H1 (cell line): ENCODE measurements at regions not wholly inside any gene's neighbourhood (a gene's known extent, or its start where the extent isn't known, plus 50 kb on each side); places are given as distances from the start of the nearest gene placed in this dataset.
"Not testable (repeated sequence)": the region's sequence is repeated elsewhere in the genome, so short reads cannot be mapped to it uniquely, and the experiment has no call there.

Experiments
- CTCF ChIA-PET: fragments of 300-600 bp; sonication (Branson Sonifier 250); formaldehyde crosslinking; loops from one replicate; lab custom pipeline; 2021; ENCODE audit not compliant: partially characterized antibody; lab: Charles Lee
- POLR2A ChIA-PET: fragments of 300-600 bp; sonication (Branson Sonifier 250); formaldehyde crosslinking; loops from one replicate; lab custom pipeline; 2021; ENCODE audit warnings: inconsistent platforms; ENCODE audit not compliant: partially characterized antibody; lab: Charles Lee
- DNase-seq, 2 experiments: peaks; one replicate each; pipeline versions ENCODE4 v3.0.0 to v3.0.0-alpha.2; 2010 to 2022; ENCODE audit warnings: low spot score in 2 of 2, low read depth in 1 of 2, mixed read lengths in 1 of 2
- FAIRE-seq: peaks from 2 replicates; lab custom pipeline; 2011; peaks lifted over from hg19 to GRCh38; lab: Jason Lieb, UNC
- H2AFZ ChIP-seq: 2 replicates; pipeline ENCODE4 v1.8.1; 2012; ENCODE audit warnings: low read length, inconsistent platforms
- H2AK5ac ChIP-seq: 2 replicates; pipeline ENCODE4 v1.6.1; 2013; ENCODE audit warnings: low read depth, low read length
- H2BK120ac ChIP-seq: replicated peaks from 2 replicates; pipeline ENCODE3; 2013; ENCODE audit warnings: low read depth, low read length, inconsistent platforms
- H2BK12ac ChIP-seq: 2 replicates; pipeline ENCODE4 v1.6.1; 2013; ENCODE audit warnings: low read depth, low read length
- H2BK15ac ChIP-seq: 2 replicates; pipeline ENCODE4 v1.6.1; 2013; ENCODE audit warnings: low read length
- H2BK20ac ChIP-seq: 2 replicates; pipeline ENCODE4 v1.6.1; 2013; ENCODE audit warnings: low read length
- H2BK5ac ChIP-seq: 2 replicates; pipeline ENCODE4 v1.6.1; 2013; ENCODE audit warnings: low read depth, low read length
- H3K14ac ChIP-seq: 2 replicates; pipeline ENCODE4 v1.6.1; 2013; ENCODE audit warnings: inconsistent platforms; ENCODE audit not compliant: insufficient read length
- H3K18ac ChIP-seq: 2 replicates; pipeline ENCODE4 v1.6.1; 2013; ENCODE audit warnings: low read length; ENCODE audit errors: extremely low read depth
- H3K23ac ChIP-seq: 2 replicates; pipeline ENCODE4 v1.6.1; 2013; ENCODE audit warnings: inconsistent platforms; ENCODE audit not compliant: insufficient read length
- H3K23me2 ChIP-seq: 2 replicates; pipeline ENCODE4 v1.6.1; 2013; ENCODE audit warnings: low read depth, low read length
- H3K27ac ChIP-seq: 2 replicates; pipeline ENCODE4 v1.6.1; 2011; ENCODE audit warnings: low read depth, low read length, inconsistent platforms
- H3K27me3 ChIP-seq, 4 experiments: replicated peaks in 1 of 4; 1 replicate in 1 of 4; 2 replicates in 3 of 4; pipeline versions ENCODE4 v1.6.1 to v1.8.1; 2011 to 2013; ENCODE audit warnings: low read length in 3 of 4, mild to moderate bottlenecking in 3 of 4, inconsistent platforms in 2 of 4, mixed read lengths in 2 of 4, moderate library complexity in 1 of 4; ENCODE audit not compliant: control insufficient read depth in 3 of 4, insufficient read depth in 3 of 4; ENCODE audit errors: extremely low read depth in 1 of 4
- H3K36me3 ChIP-seq, 4 experiments: 2 replicates each; pipeline versions ENCODE4 v1.6.1 to v1.8.1; 2011 to 2013; ENCODE audit warnings: mild to moderate bottlenecking in 4 of 4, low read length in 3 of 4, moderate library complexity in 2 of 4, control low read depth in 1 of 4, inconsistent platforms in 1 of 4; ENCODE audit not compliant: insufficient read depth in 4 of 4, control insufficient read depth in 2 of 4
- H3K4ac ChIP-seq: replicated peaks from 2 replicates; pipeline ENCODE3; 2013; ENCODE audit warnings: low read length, low read depth, mixed read lengths, inconsistent platforms; ENCODE audit not compliant: insufficient read length
- H3K4me1 ChIP-seq, 4 experiments: replicated peaks in 1 of 4; 1 replicate in 1 of 4; 2 replicates in 3 of 4; pipeline versions ENCODE4 v1.6.1 to v1.8.1; 2011 to 2013; ENCODE audit warnings: low read length in 3 of 4, inconsistent platforms in 2 of 4, mixed read lengths in 1 of 4; ENCODE audit not compliant: insufficient read depth in 4 of 4, control insufficient read depth in 3 of 4
- H3K4me2 ChIP-seq, 2 experiments: 2 replicates each; pipeline versions ENCODE4 v1.6.1 to v1.8.1; 2011 to 2013; ENCODE audit warnings: low read depth in 2 of 2, low read length in 2 of 2, control low read depth in 1 of 2, inconsistent platforms in 1 of 2, mild to moderate bottlenecking in 1 of 2; ENCODE audit not compliant: insufficient read depth in 1 of 2
- H3K4me3 ChIP-seq, 4 experiments: fragments of 200-600, 300-600 bp in 1 of 4; sonication (generic), shearing (Covaris generic), sonication (Bioruptor Twin) in 1 of 4; 2 replicates each; pipeline versions ENCODE4 v1.5.1 to v1.8.1; 2011 to 2016; ENCODE audit warnings: low read length in 4 of 4, low read depth in 3 of 4, control low read depth in 2 of 4, inconsistent platforms in 2 of 4, mild to moderate bottlenecking in 2 of 4, mixed read lengths in 1 of 4, moderate library complexity in 1 of 4; ENCODE audit not compliant: insufficient read depth in 2 of 4; ENCODE audit errors: extremely low read depth in 1 of 4
- H3K56ac ChIP-seq: replicated peaks from 2 replicates; pipeline ENCODE3; 2013; ENCODE audit warnings: low read depth, mild to moderate bottlenecking, mixed read lengths, low read length, inconsistent platforms; ENCODE audit not compliant: insufficient read length
- H3K79me1 ChIP-seq: 2 replicates; pipeline ENCODE4 v1.6.1; 2013; ENCODE audit warnings: low read depth, low read length, control low read depth
- H3K79me2 ChIP-seq, 2 experiments: 2 replicates each; pipeline versions ENCODE4 v1.6.1 to v1.8.1; 2012 to 2013; ENCODE audit warnings: low read length in 2 of 2, mild to moderate bottlenecking in 2 of 2, inconsistent platforms in 1 of 2; ENCODE audit not compliant: insufficient read depth in 2 of 2, control insufficient read depth in 1 of 2
- H3K9ac ChIP-seq, 4 experiments: replicated peaks in 1 of 4; 1 replicate in 1 of 4; 2 replicates in 3 of 4; pipeline versions ENCODE4 v1.6.1 to v1.8.1; 2011 to 2013; ENCODE audit warnings: low read depth in 3 of 4, low read length in 3 of 4, control low read depth in 2 of 4, mild to moderate bottlenecking in 2 of 4, moderate library complexity in 2 of 4, inconsistent platforms in 1 of 4; ENCODE audit errors: extremely low read depth in 1 of 4
- H3K9me3 ChIP-seq, 2 experiments: 2 replicates each; pipeline versions ENCODE4 v1.6.1 to v1.8.1; 2012 to 2013; ENCODE audit warnings: mild to moderate bottlenecking in 2 of 2, moderate library complexity in 2 of 2, control low read depth in 1 of 2, inconsistent platforms in 1 of 2, low read depth in 1 of 2, low read length in 1 of 2, mixed read lengths in 1 of 2; ENCODE audit not compliant: insufficient read depth in 2 of 2
- H4K20me1 ChIP-seq, 2 experiments: replicated peaks in 1 of 2; 2 replicates each; pipeline versions ENCODE3 to v1.8.1; 2011 to 2013; ENCODE audit warnings: inconsistent platforms in 2 of 2, low read length in 2 of 2, mild to moderate bottlenecking in 1 of 2; ENCODE audit not compliant: insufficient read depth in 2 of 2, control insufficient read depth in 1 of 2
- H4K5ac ChIP-seq: 2 replicates; pipeline ENCODE4 v1.6.1; 2013; ENCODE audit warnings: low read length, low read depth, mixed read lengths, inconsistent platforms; ENCODE audit not compliant: insufficient read length
- H4K8ac ChIP-seq: 2 replicates; pipeline ENCODE4 v1.8.0; 2013; ENCODE audit warnings: mild to moderate bottlenecking, moderate library complexity, low read length, inconsistent platforms; ENCODE audit not compliant: insufficient read depth; ENCODE audit errors: extremely low read depth
- H4K91ac ChIP-seq: replicated peaks from 2 replicates; pipeline ENCODE3; 2013; ENCODE audit warnings: low read length, mixed read lengths, inconsistent platforms; ENCODE audit not compliant: insufficient read length
- WGBS, 2 experiments: shearing (Covaris generic) in 1 of 2; methylation state at CpG; one replicate each; pipeline versions ENCODE4 v1.1.6 to v1.1.7; 2013 to 2015; ENCODE audit warnings: low lambda C conversion rate in 2 of 2, mixed read lengths in 2 of 2, inconsistent platforms in 1 of 2, low coverage in 1 of 2, missing lambda C conversion rate in 1 of 2; ENCODE audit not compliant: insufficient replicate concordance in 2 of 2, insufficient coverage in 1 of 2, insufficient read length in 1 of 2; ENCODE audit errors: extremely low coverage in 1 of 2, missing lambda C conversion rate in 1 of 2; 5-methylcytosine and 5-hydroxymethylcytosine counted together

DNA sequence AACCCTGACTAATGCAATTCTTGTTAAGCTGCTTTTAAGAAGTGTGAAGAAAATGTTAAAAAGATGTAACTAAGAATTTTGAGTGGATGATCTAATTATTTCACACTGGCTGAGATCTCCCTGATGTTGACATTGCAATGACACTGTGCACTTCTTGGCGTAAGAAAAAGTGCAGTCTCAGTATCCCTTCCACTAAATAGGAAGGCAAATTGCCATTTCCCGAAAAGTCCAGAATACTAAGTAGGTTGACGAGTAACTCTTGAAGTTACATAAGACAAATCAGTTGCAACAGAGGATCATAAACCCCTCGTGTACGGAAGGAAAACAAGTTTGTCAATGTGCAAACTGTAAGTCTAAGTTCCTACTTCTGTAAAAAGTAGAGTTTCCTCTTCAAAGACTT is 189.9 kb downstream of the LMLN start:
- H3K36me3 ChIP-seq, H2BK5ac ChIP-seq, FAIRE-seq, H3K4ac ChIP-seq, H2AK5ac ChIP-seq, H2BK120ac ChIP-seq, H2BK15ac ChIP-seq, CTCF ChIA-PET, H2BK20ac ChIP-seq, H3K27ac ChIP-seq, H4K5ac ChIP-seq, H3K79me1 ChIP-seq, H3K9me3 ChIP-seq, H3K79me2 ChIP-seq, H2AFZ ChIP-seq, H3K23me2 ChIP-seq, H4K20me1 ChIP-seq, H3K27me3 ChIP-seq, H3K4me3 ChIP-seq, H3K4me1 ChIP-seq, H3K56ac ChIP-seq, DNase-seq, H3K23ac ChIP-seq, H3K9ac ChIP-seq, POLR2A ChIA-PET, H4K8ac ChIP-seq, H3K14ac ChIP-seq, H2BK12ac ChIP-seq, H3K18ac ChIP-seq, H3K4me2 ChIP-seq, H4K91ac ChIP-seq: not testable (repeated sequence)
- 89% methylated on average over 5 of the region's 5 CpGs; no CpG with 5 or more reads in 1 of the 2 experiments for whole genome bisulfite sequencing, 2 experiments

DNA sequence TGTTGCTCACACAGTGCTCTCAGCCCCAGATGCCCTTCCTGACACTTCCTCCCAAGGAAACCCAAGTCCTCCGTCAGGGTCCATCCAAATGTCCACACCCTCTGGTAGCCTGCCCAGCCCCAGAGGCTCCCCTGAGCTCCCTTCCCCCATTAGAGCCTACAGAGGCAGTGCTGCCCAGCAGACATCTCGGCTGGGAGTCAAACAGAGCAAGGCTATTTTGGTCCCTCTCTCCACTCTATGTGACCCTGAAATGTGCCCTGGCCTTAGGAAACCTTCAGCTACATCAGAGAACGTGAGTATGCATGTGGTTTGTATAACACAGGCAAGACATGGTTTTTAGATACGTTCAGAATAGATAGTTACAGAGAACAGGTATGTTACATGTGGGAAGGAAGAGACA is 191.8 kb downstream of the LMLN start:
- H3K4me1 ChIP-seq, H3K79me2 ChIP-seq, H3K27me3 ChIP-seq, H3K79me1 ChIP-seq, H2AK5ac ChIP-seq, H3K9me3 ChIP-seq, H3K36me3 ChIP-seq, H3K27ac ChIP-seq, H3K9ac ChIP-seq, H3K14ac ChIP-seq, H4K20me1 ChIP-seq, DNase-seq, H4K91ac ChIP-seq, H4K8ac ChIP-seq, H2BK15ac ChIP-seq, H2BK120ac ChIP-seq, H3K56ac ChIP-seq, H4K5ac ChIP-seq, H3K18ac ChIP-seq, H3K4me2 ChIP-seq, H3K23me2 ChIP-seq, H2BK5ac ChIP-seq, H3K23ac ChIP-seq, POLR2A ChIA-PET, H2BK20ac ChIP-seq, H2AFZ ChIP-seq, FAIRE-seq, H3K4ac ChIP-seq, H2BK12ac ChIP-seq, H3K4me3 ChIP-seq: not testable (repeated sequence)
- 81% methylated on average over 2 of the region's 4 CpGs; no CpG with 5 or more reads in 1 of the 2 experiments for WGBS, 2 experiments
- CTCF ChIA-PET = interaction anchor here (1.4 kb wide), 1 partner anchor 71 kb away, joined by 3 read pairs; no protein-coding TSS in a partner anchor
